Neural cell (in vitro differentiated cells): ENCODE measurements at regions not wholly inside any gene's neighbourhood (a gene's known extent, or its start where the extent isn't known, plus 50 kb on each side); places are given as distances from the start of the nearest gene placed in this dataset.

Source experiments
- H2AFZ ChIP-seq: fragments of 200-600, 300-800 bp; sonication (generic), shearing (Covaris generic); 2 replicates; pipeline ENCODE4 v1.6.0; 2014; ENCODE audit warnings: low read depth, mild to moderate bottlenecking, antibody characterized with exemption, low read length, moderate library complexity
- H3F3A ChIP-seq: fragments of 200-600 bp; shearing (Covaris generic); 2 replicates; pipeline ENCODE4 v1.6.1; 2016; ENCODE audit warnings: mild to moderate bottlenecking, moderate library complexity, mixed read lengths, antibody characterized with exemption, low read length; ENCODE audit not compliant: insufficient read depth, poor library complexity, severe bottlenecking
- H3K27ac ChIP-seq: fragments of 200-600, 300-800 bp; sonication (generic), shearing (Covaris generic); 2 replicates; pipeline ENCODE4 v1.5.1; 2014; ENCODE audit warnings: mild to moderate bottlenecking, low read length, moderate library complexity
- H3K27me3 ChIP-seq: fragments of 300-800, 200-600 bp; sonication (generic), shearing (Covaris generic); 2 replicates; pipeline ENCODE4 v1.6.0; 2014; ENCODE audit warnings: mild to moderate bottlenecking, low read depth, low read length, moderate library complexity; ENCODE audit not compliant: insufficient read depth
- H3K36me3 ChIP-seq: fragments of 300-800, 200-600 bp; sonication (generic), shearing (Covaris generic); 2 replicates; pipeline ENCODE4 v1.5.1; 2014; ENCODE audit warnings: mild to moderate bottlenecking, antibody characterized with exemption, low read length, moderate library complexity; ENCODE audit not compliant: insufficient read depth
- H3K4me2 ChIP-seq: fragments of 300-800, 200-600 bp; sonication (generic), shearing (Covaris generic); 2 replicates; pipeline ENCODE4 v1.6.0; 2014; ENCODE audit warnings: mild to moderate bottlenecking, low read length
- H3K4me3 ChIP-seq: fragments of 300-800, 200-600 bp; sonication (generic), shearing (Covaris generic); 2 replicates; pipeline ENCODE4 v1.5.1; 2014; ENCODE audit warnings: mild to moderate bottlenecking, low read length, moderate library complexity
- H3K79me2 ChIP-seq: fragments of 200-600 bp; shearing (Covaris generic); replicated peaks from 2 replicates; pipeline ENCODE4 v1.6.0; 2014; ENCODE audit warnings: mild to moderate bottlenecking, low read length, moderate library complexity; ENCODE audit not compliant: insufficient read depth
- H3K9ac ChIP-seq: fragments of 300-800, 200-600 bp; sonication (generic), shearing (Covaris generic); 2 replicates; pipeline ENCODE4 v1.6.1; 2016; ENCODE audit warnings: mild to moderate bottlenecking, low read length, mixed read lengths
- H3K9me2 ChIP-seq: fragments of 200-600 bp; shearing (Covaris generic); 2 replicates; pipeline ENCODE4 v1.6.1; 2016; ENCODE audit warnings: mild to moderate bottlenecking, low read length, mixed read lengths; ENCODE audit not compliant: insufficient read depth
- H3K9me3 ChIP-seq: fragments of 200-600, 300-800 bp; sonication (generic), shearing (Covaris generic); 2 replicates; pipeline ENCODE4 v1.6.1; 2016; ENCODE audit warnings: mild to moderate bottlenecking, mixed run types, low read length, moderate library complexity, mixed read lengths
- H4K20me1 ChIP-seq: fragments of 200-600 bp; shearing (Covaris generic); 2 replicates; pipeline ENCODE4 v1.6.1; 2016; ENCODE audit warnings: mild to moderate bottlenecking, mixed run types; ENCODE audit not compliant: insufficient read depth
- EP300 ChIP-seq: fragments of 450-650 bp; conservative IDR thresholded peaks from 2 replicates; pipeline ENCODE4 v1.6.1; 2014; ENCODE audit warnings: antibody characterized with exemption, mild to moderate bottlenecking, moderate library complexity; ENCODE audit not compliant: poor library complexity, severe bottlenecking
- EZH2 ChIP-seq: fragments of 200-600, 300-800 bp; shearing (Covaris generic), sonication (generic); IDR thresholded peaks from 2 replicates; pipeline ENCODE4 v1.6.1; 2014; ENCODE audit warnings: antibody characterized with exemption, low read length, borderline replicate concordance, mild to moderate bottlenecking; ENCODE audit not compliant: insufficient read depth, poor library complexity, severe bottlenecking
- MXI1 ChIP-seq: fragments of 450-650 bp; conservative IDR thresholded peaks from 2 replicates; pipeline ENCODE4 v1.6.1; 2014; ENCODE audit warnings: antibody characterized with exemption, mild to moderate bottlenecking; ENCODE audit not compliant: poor library complexity, severe bottlenecking
- POLR2AphosphoS5 ChIP-seq: IDR thresholded peaks from 2 replicates; pipeline ENCODE4 v1.6.1; 2012
- SMC3 ChIP-seq: fragments of 450-650 bp; conservative IDR thresholded peaks from 2 replicates; pipeline ENCODE4 v1.6.1; 2014; ENCODE audit warnings: antibody characterized with exemption, mild to moderate bottlenecking, moderate library complexity; ENCODE audit not compliant: poor library complexity
- TAF1 ChIP-seq: IDR thresholded peaks from 2 replicates; pipeline ENCODE4 v1.6.1; 2012; ENCODE audit warnings: low read depth
- TF ChIP-seq, protein P1 (sequence below): IDR thresholded peaks from 2 replicates; pipeline ENCODE4 v1.6.1; 2012; ENCODE audit warnings: borderline replicate concordance
- TF ChIP-seq, protein P2 (sequence below): fragments of 450-650 bp; IDR thresholded peaks from 2 replicates; pipeline ENCODE4 v1.5.1; 2014; ENCODE audit warnings: antibody characterized with exemption, mild to moderate bottlenecking, moderate library complexity; ENCODE audit not compliant: poor library complexity, severe bottlenecking

DNA sequence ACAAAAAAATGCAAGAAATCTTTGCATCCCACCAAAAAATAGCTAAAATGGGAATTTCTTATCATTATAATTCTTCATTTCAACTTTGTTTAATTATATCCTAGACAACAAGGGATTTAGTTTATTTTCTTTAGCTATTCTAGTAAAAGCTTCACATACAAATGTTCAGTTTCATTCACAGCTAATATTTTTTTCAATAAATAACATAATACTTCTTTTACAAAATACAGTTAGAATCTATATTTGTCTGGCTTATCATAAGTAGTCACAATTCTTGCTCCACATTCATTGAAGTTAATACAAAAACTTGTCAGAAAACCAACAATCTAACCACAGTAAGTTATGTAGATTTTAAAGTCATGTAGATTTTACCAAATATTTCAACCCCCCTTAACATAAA, 414.4 kb downstream of the FAT4 start:
- Histone ChIP-seq H3K4me3 (no peak overlapping the region), H3K9me3 (no peaks in the 10 kb centered on the region), H3K4me2 (no peak overlapping the region), H3K27me3 (no peaks in the 10 kb centered on the region), H2AFZ (no peak overlapping the region), H3K9me2 (no peaks in the 10 kb centered on the region), H3K9ac (no peak overlapping the region), H3F3A (no peaks in the 10 kb centered on the region), H3K27ac (no peak overlapping the region), H3K79me2 (no peaks in the 10 kb centered on the region), H4K20me1 (no peaks in the 10 kb centered on the region), H3K36me3 (no peaks in the 10 kb centered on the region)
- TF ChIP-seq EZH2 (no peak), TAF1 (no peak), SMC3 (no peak), EP300 (no peak)
- TF ChIP-seq, protein P1, sequence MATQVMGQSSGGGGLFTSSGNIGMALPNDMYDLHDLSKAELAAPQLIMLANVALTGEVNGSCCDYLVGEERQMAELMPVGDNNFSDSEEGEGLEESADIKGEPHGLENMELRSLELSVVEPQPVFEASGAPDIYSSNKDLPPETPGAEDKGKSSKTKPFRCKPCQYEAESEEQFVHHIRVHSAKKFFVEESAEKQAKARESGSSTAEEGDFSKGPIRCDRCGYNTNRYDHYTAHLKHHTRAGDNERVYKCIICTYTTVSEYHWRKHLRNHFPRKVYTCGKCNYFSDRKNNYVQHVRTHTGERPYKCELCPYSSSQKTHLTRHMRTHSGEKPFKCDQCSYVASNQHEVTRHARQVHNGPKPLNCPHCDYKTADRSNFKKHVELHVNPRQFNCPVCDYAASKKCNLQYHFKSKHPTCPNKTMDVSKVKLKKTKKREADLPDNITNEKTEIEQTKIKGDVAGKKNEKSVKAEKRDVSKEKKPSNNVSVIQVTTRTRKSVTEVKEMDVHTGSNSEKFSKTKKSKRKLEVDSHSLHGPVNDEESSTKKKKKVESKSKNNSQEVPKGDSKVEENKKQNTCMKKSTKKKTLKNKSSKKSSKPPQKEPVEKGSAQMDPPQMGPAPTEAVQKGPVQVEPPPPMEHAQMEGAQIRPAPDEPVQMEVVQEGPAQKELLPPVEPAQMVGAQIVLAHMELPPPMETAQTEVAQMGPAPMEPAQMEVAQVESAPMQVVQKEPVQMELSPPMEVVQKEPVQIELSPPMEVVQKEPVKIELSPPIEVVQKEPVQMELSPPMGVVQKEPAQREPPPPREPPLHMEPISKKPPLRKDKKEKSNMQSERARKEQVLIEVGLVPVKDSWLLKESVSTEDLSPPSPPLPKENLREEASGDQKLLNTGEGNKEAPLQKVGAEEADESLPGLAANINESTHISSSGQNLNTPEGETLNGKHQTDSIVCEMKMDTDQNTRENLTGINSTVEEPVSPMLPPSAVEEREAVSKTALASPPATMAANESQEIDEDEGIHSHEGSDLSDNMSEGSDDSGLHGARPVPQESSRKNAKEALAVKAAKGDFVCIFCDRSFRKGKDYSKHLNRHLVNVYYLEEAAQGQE: no peak
- TF ChIP-seq, protein P2, sequence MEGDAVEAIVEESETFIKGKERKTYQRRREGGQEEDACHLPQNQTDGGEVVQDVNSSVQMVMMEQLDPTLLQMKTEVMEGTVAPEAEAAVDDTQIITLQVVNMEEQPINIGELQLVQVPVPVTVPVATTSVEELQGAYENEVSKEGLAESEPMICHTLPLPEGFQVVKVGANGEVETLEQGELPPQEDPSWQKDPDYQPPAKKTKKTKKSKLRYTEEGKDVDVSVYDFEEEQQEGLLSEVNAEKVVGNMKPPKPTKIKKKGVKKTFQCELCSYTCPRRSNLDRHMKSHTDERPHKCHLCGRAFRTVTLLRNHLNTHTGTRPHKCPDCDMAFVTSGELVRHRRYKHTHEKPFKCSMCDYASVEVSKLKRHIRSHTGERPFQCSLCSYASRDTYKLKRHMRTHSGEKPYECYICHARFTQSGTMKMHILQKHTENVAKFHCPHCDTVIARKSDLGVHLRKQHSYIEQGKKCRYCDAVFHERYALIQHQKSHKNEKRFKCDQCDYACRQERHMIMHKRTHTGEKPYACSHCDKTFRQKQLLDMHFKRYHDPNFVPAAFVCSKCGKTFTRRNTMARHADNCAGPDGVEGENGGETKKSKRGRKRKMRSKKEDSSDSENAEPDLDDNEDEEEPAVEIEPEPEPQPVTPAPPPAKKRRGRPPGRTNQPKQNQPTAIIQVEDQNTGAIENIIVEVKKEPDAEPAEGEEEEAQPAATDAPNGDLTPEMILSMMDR: no peak

DNA sequence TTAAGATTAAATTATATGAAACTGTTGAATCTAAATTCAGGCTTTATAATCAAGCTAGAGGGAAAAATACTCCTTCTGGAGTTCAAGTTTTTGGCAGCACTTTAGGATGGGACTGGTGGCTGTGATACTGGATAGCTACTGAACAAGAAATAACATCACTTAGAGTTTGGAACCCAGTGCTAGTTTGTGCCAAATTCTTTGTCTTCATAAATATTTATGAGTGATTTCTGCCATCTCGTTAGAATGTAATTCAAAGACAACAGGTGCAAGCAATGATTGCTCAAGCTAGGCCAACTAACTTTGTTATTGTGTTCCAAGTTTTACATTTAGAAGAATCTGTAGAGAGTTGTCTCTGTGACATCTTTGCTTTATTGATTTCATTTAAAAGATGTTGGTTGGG, 417.9 kb downstream of the FAT4 start:
- H3K27ac ChIP-seq: no peak overlapping the region
- no peaks in the 10 kb centered on the region for H3K9me2 ChIP-seq
- H4K20me1 ChIP-seq: no peaks in the 10 kb centered on the region
- no peaks in the 10 kb centered on the region for H3K79me2 ChIP-seq
- H2AFZ ChIP-seq: no peak overlapping the region
- no peaks in the 10 kb centered on the region for H3F3A ChIP-seq
- no peak overlapping the region for H3K9ac ChIP-seq
- H3K9me3 ChIP-seq: no peaks in the 10 kb centered on the region
- H3K36me3 ChIP-seq: no peaks in the 10 kb centered on the region
- no peak overlapping the region for H3K4me2 ChIP-seq
- H3K4me3 ChIP-seq: no peak overlapping the region
- TF ChIP-seq, protein P2: no peak
- no peak for TF ChIP-seq TAF1
- no peak for TF ChIP-seq EP300
- no peak for TF ChIP-seq SMC3
- no peak for TF ChIP-seq POLR2AphosphoS5
- TF ChIP-seq MXI1: no peak
- TF ChIP-seq EZH2: no peak
- TF ChIP-seq, protein P1: no peak
- no peaks in the 10 kb centered on the region for H3K27me3 ChIP-seq
